ENCODE measurements at regions not wholly inside any gene's neighbourhood (a gene's known extent, or its start where the extent isn't known, plus 50 kb on each side); places are given as distances from the start of the nearest gene placed in this dataset.

- no peak for TF ChIP-seq EZH2phosphoT487 (IDR thresholded peaks at IDR 0.05; ENCODE audit: borderline replicate concordance, low read depth, low read length)
- TF ChIP-seq, protein P1, sequence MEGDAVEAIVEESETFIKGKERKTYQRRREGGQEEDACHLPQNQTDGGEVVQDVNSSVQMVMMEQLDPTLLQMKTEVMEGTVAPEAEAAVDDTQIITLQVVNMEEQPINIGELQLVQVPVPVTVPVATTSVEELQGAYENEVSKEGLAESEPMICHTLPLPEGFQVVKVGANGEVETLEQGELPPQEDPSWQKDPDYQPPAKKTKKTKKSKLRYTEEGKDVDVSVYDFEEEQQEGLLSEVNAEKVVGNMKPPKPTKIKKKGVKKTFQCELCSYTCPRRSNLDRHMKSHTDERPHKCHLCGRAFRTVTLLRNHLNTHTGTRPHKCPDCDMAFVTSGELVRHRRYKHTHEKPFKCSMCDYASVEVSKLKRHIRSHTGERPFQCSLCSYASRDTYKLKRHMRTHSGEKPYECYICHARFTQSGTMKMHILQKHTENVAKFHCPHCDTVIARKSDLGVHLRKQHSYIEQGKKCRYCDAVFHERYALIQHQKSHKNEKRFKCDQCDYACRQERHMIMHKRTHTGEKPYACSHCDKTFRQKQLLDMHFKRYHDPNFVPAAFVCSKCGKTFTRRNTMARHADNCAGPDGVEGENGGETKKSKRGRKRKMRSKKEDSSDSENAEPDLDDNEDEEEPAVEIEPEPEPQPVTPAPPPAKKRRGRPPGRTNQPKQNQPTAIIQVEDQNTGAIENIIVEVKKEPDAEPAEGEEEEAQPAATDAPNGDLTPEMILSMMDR (conservative IDR thresholded peaks at IDR 0.05; ENCODE audit: low read length) = no peak
- POLR2A ChIA-PET = no interaction called here
- no peaks in the 10 kb centered on the region for H3K36me3 ChIP-seq (ENCODE audit: insufficient read depth, low read length)
- intact Hi-C loops (cut with micrococcal nuclease; ENCODE audit: unreplicated experiment) = no loop called here
- H3K9me2 ChIP-seq (ENCODE audit: insufficient read depth, low read length) = no peaks in the 10 kb centered on the region; the same call in 1 of the 2 replicates
- CTCF ChIA-PET (ENCODE audit: unreplicated experiment) = no interaction called here
- H3K4me2 ChIP-seq (ENCODE audit: low read length) = no peak overlapping the region
- DNase-seq (ENCODE audit: low spot score) = no peak
- H3K9me3 ChIP-seq (ENCODE audit: low read length) = no peaks in the 10 kb centered on the region
- no peak overlapping the region for H3K4me3 ChIP-seq (ENCODE audit: low read depth, low read length, poor library complexity, severe bottlenecking)
- no peaks in the 10 kb centered on the region for H3K79me2 ChIP-seq (ENCODE audit: insufficient read depth, low read depth, low read length)
- no peak overlapping the region for H3K27ac ChIP-seq (ENCODE audit: low read depth, low read length, poor library complexity, severe bottlenecking)
- H3K4me1 ChIP-seq (ENCODE audit: insufficient read depth, low read length, poor library complexity, severe bottlenecking) = no peaks in the 10 kb centered on the region
- no TSS peak for BruUV-seq (replicated peaks)
- no peak overlapping the region for H2AFZ ChIP-seq (ENCODE audit: low read length)
- H4K20me1 ChIP-seq (ENCODE audit: insufficient read depth, low read length) = no peaks in the 10 kb centered on the region
Observed at GRCh38 chr20:56816349-56816748, 187.2 kb downstream of the TFAP2C start.

- intact Hi-C loops (cut with micrococcal nuclease; ENCODE audit: unreplicated experiment) = no loop called here
- no peak overlapping the region for H3K4me3 ChIP-seq (ENCODE audit: low read depth, low read length, poor library complexity, severe bottlenecking)
- DNase-seq (ENCODE audit: low spot score) = no peak
- H3K9me3 ChIP-seq (ENCODE audit: low read length) = no peaks in the 10 kb centered on the region
- BruUV-seq (replicated peaks) = no TSS peak
- H3K4me2 ChIP-seq (ENCODE audit: low read length) = no peak overlapping the region
- ChIA-PET CTCF (ENCODE audit: unreplicated experiment) (no interaction called here), POLR2A (no interaction called here)
- H3K4me1 ChIP-seq (ENCODE audit: insufficient read depth, low read length, poor library complexity, severe bottlenecking) = no peaks in the 10 kb centered on the region
- H3K79me2 ChIP-seq (ENCODE audit: insufficient read depth, low read depth, low read length) = no peaks in the 10 kb centered on the region
- H3K27ac ChIP-seq (ENCODE audit: low read depth, low read length, poor library complexity, severe bottlenecking) = no peak overlapping the region
- no peaks in the 10 kb centered on the region for H4K20me1 ChIP-seq (ENCODE audit: insufficient read depth, low read length)
- no peaks in the 10 kb centered on the region; the same call in 1 of the 2 replicates for H3K9me2 ChIP-seq (ENCODE audit: insufficient read depth, low read length)
- no peaks in the 10 kb centered on the region for H3K36me3 ChIP-seq (ENCODE audit: insufficient read depth, low read length)
- TF ChIP-seq EZH2phosphoT487 (IDR thresholded peaks at IDR 0.05; ENCODE audit: borderline replicate concordance, low read depth, low read length) = no peak
- TF ChIP-seq, protein P1 (conservative IDR thresholded peaks at IDR 0.05; ENCODE audit: low read length) = peak; percentile 68
- no peak overlapping the region for H2AFZ ChIP-seq (ENCODE audit: low read length)
Observed at GRCh38 chr20:56817780-56818675, 188.9 kb downstream of the TFAP2C start.

- no peak overlapping the region for H3K27ac ChIP-seq (ENCODE audit: low read depth, low read length, poor library complexity, severe bottlenecking)
- no peak for DNase-seq (ENCODE audit: low spot score)
- no peaks in the 10 kb centered on the region for H3K79me2 ChIP-seq (ENCODE audit: insufficient read depth, low read depth, low read length)
- no peak overlapping the region for H2AFZ ChIP-seq (ENCODE audit: low read length)
- no peaks in the 10 kb centered on the region for H3K4me1 ChIP-seq (ENCODE audit: insufficient read depth, low read length, poor library complexity, severe bottlenecking)
- H4K20me1 ChIP-seq (ENCODE audit: insufficient read depth, low read length) = no peaks in the 10 kb centered on the region
- H3K4me3 ChIP-seq (ENCODE audit: low read depth, low read length, poor library complexity, severe bottlenecking) = no peak overlapping the region
- intact Hi-C loops (cut with micrococcal nuclease; ENCODE audit: unreplicated experiment) = no loop called here
- no peaks in the 10 kb centered on the region; the same call in 1 of the 2 replicates for H3K9me2 ChIP-seq (ENCODE audit: insufficient read depth, low read length)
- H3K4me2 ChIP-seq (ENCODE audit: low read length) = no peak overlapping the region
- ChIA-PET POLR2A (no interaction called here), CTCF (ENCODE audit: unreplicated experiment) (no interaction called here)
- H3K9me3 ChIP-seq (ENCODE audit: low read length) = no peaks in the 10 kb centered on the region
- TF ChIP-seq, protein P1 (conservative IDR thresholded peaks at IDR 0.05; ENCODE audit: low read length) = no peak
- TF ChIP-seq EZH2phosphoT487 (IDR thresholded peaks at IDR 0.05; ENCODE audit: borderline replicate concordance, low read depth, low read length) = no peak
- BruUV-seq (replicated peaks) = no TSS peak
- H3K36me3 ChIP-seq (ENCODE audit: insufficient read depth, low read length) = no peaks in the 10 kb centered on the region
Observed at GRCh38 chr20:56820984-56821383, 191.9 kb downstream of the TFAP2C start.

Measured in OCI-LY7 (cell line).